ENCODE measurements at regions not wholly inside any gene's neighbourhood (a gene's known extent, or its start where the extent isn't known, plus 50 kb on each side); places are given as distances from the start of the nearest gene placed in this dataset.

DNA sequence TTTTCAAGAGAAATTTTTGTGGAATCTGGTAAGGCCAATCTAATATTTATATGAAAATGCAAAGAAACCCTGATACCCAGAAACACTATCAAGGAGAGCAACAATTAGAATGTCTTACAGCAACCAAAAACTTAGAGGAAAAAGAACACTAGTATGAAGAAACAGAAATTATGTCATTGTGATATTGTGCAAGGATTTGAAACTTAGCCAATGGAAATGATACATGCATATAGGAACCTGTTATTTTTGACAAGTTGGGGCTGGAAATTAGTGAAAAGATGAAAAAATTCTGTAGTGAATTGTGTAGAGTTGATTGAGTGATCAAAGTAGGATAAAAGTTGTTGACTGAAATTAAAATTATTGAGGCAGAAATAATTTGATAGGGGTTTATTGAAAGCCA is 792.6 kb upstream of the SLITRK6 start:
- no peak for TF ChIP-seq EZH2 (IDR thresholded peaks at IDR 0.05; ENCODE audit: insufficient read depth, poor library complexity, severe bottlenecking)
- TF ChIP-seq EZH2phosphoT487 (IDR thresholded peaks at IDR 0.05; ENCODE audit: insufficient read depth, low read depth), result no peak

All from GM23248 (cell line).